Fibroblast of lung (primary cell): ENCODE measurements at regions not wholly inside any gene's neighbourhood (a gene's known extent, or its start where the extent isn't known, plus 50 kb on each side); places are given as distances from the start of the nearest gene placed in this dataset.
A peak's percentile ranks its signal among the peaks of the same experiment; 100 is the strongest.

Source experiments
- DNase-seq, 2 donors: peaks; one replicate each; pipeline versions ENCODE4 v3.0.0 to v3.0.0-alpha.2; 2010; ENCODE audit warnings: low read depth in 2 of 2
- H2AFZ ChIP-seq: 2 replicates; pipeline ENCODE4 v1.5.1; 2012; ENCODE audit warnings: low read length, control low read depth, inconsistent platforms
- H3K27ac ChIP-seq: 2 replicates; pipeline ENCODE4 v1.5.1; 2011; ENCODE audit warnings: low read length, control low read depth; ENCODE audit not compliant: insufficient read depth
- H3K27me3 ChIP-seq: 2 replicates; pipeline ENCODE4 v1.5.1; 2011; ENCODE audit warnings: mild to moderate bottlenecking, low read length; ENCODE audit not compliant: control insufficient read depth, insufficient read depth
- H3K36me3 ChIP-seq: 2 replicates; pipeline ENCODE4 v1.5.1; 2011; ENCODE audit warnings: low read length; ENCODE audit not compliant: control insufficient read depth, insufficient read depth
- H3K4me1 ChIP-seq: 2 replicates; pipeline ENCODE4 v1.5.1; 2011; ENCODE audit warnings: low read length; ENCODE audit not compliant: control insufficient read depth, insufficient read depth; ENCODE audit errors: extremely low read depth
- H3K4me2 ChIP-seq: 2 replicates; pipeline ENCODE4 v1.5.1; 2011; ENCODE audit warnings: low read length, control low read depth; ENCODE audit not compliant: insufficient read depth; ENCODE audit errors: extremely low read depth
- H3K4me3 ChIP-seq, 4 experiments: fragments of 200-600 bp in 1 of 4; sonication (generic) in 1 of 4; replicated peaks in 1 of 4; 2 replicates each; pipeline ENCODE4 v1.5.1; 2011 to 2016; ENCODE audit warnings: low read length in 4 of 4, low read depth in 3 of 4, mild to moderate bottlenecking in 3 of 4, control low read depth in 2 of 4, inconsistent platforms in 1 of 4, mixed read lengths in 1 of 4; ENCODE audit not compliant: insufficient read depth in 1 of 4; ENCODE audit errors: control extremely low read depth in 1 of 4
- H3K79me2 ChIP-seq: 2 replicates; pipeline ENCODE4 v1.5.1; 2012; ENCODE audit warnings: mild to moderate bottlenecking, low read length, inconsistent platforms; ENCODE audit not compliant: control insufficient read depth, insufficient read depth
- H3K9ac ChIP-seq: 2 replicates; pipeline ENCODE4 v1.5.1; 2011; ENCODE audit warnings: mild to moderate bottlenecking, low read length, control low read depth; ENCODE audit not compliant: insufficient read depth
- H3K9me3 ChIP-seq: 2 replicates; pipeline ENCODE4 v1.5.1; 2012; ENCODE audit warnings: low read depth, low read length; ENCODE audit not compliant: control insufficient read depth, insufficient read depth
- H4K20me1 ChIP-seq: 2 replicates; pipeline ENCODE4 v1.5.1; 2011; ENCODE audit warnings: low read length; ENCODE audit not compliant: control insufficient read depth, insufficient read depth; ENCODE audit errors: extremely low read depth
- CTCF ChIP-seq, 2 donors: IDR thresholded peaks in 1 of 2; conservative IDR thresholded peaks in 1 of 2; 1 replicate in 1 of 2; 2 replicates in 1 of 2; pipeline ENCODE4 v1.5.1; 2011 to 2012; ENCODE audit warnings: low read length in 2 of 2, control low read depth in 1 of 2, inconsistent platforms in 1 of 2, low read depth in 1 of 2, mild to moderate bottlenecking in 1 of 2
- EZH2 ChIP-seq: IDR thresholded peaks from 2 replicates; pipeline ENCODE4 v1.5.1; 2012; ENCODE audit warnings: low read length, control low read depth, mild to moderate bottlenecking; ENCODE audit errors: missing control alignments

DNA sequence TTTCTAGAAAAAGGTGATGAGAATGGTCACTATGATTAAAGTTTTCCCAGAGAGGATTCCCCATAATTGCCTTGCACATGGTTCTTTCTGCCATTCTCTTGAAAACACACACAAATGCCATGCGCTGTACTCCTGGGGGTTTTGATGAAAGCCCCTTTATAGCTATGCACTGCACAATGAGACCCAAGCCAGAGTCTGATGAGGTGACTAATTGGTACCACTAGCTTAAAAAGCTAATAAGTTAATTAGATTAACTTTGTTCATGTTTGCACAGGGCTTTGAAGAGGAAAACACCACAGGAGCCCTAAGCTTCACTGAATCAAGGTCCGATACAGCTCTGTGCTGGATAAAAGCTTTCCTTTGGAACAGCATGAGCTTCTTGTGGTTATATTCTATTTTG is 132.2 kb downstream of the NKX6-1 start:
- H3K4me2 ChIP-seq, result no peak overlapping the region
- no peak overlapping the region for H3K4me3 ChIP-seq
- no peaks in the 10 kb centered on the region for H3K36me3 ChIP-seq
- H3K27ac ChIP-seq, result no peak overlapping the region
- DNase-seq, result no peak
- no peaks in the 10 kb centered on the region for H3K79me2 ChIP-seq
- no peaks in the 10 kb centered on the region for H3K27me3 ChIP-seq
- H4K20me1 ChIP-seq, result no peaks in the 10 kb centered on the region
- no peak overlapping the region for H3K9ac ChIP-seq
- no peaks in the 10 kb centered on the region for H3K4me1 ChIP-seq
- TF ChIP-seq CTCF (conservative IDR thresholded peaks at IDR 0.05 in 1 of 2, IDR thresholded peaks at IDR 0.05 in 1 of 2; ENCODE audit: low read depth in 1 of 2, low read length in 2 of 2) (no peak), EZH2 (no peak)
- no peaks in the 10 kb centered on the region for H3K9me3 ChIP-seq
- H2AFZ ChIP-seq, result no peak overlapping the region

- DNase-seq, result peak in 1 of 2 donors; percentile 51
- Histone ChIP-seq H3K27me3 (no peaks in the 10 kb centered on the region), H3K4me1 (no peaks in the 10 kb centered on the region), H3K36me3 (no peaks in the 10 kb centered on the region), H2AFZ (no peak overlapping the region), H4K20me1 (no peaks in the 10 kb centered on the region), H3K27ac (no peak overlapping the region), H3K4me2 (no peak overlapping the region), H3K9ac (no peak overlapping the region), H3K4me3 (no peak overlapping the region), H3K9me3 (no peaks in the 10 kb centered on the region), H3K79me2 (no peaks in the 10 kb centered on the region)
- TF ChIP-seq EZH2, result no peak
- TF ChIP-seq CTCF (conservative IDR thresholded peaks at IDR 0.05 in 1 of 2, IDR thresholded peaks at IDR 0.05 in 1 of 2; ENCODE audit: low read depth in 1 of 2, low read length in 2 of 2), result no peak
These were observed 132.9 kb downstream of the NKX6-1 start for GRCh38 chr4:84366161-84366560.

GRCh38 chr4:84362896-84363655 is 136.0 kb downstream of the NKX6-1 start:
- no peak for DNase-seq
- H3K9me3 ChIP-seq, result no peaks in the 10 kb centered on the region
- no peak overlapping the region for H3K4me2 ChIP-seq
- H3K36me3 ChIP-seq, result no peaks in the 10 kb centered on the region
- no peak overlapping the region for H3K27ac ChIP-seq
- no peaks in the 10 kb centered on the region for H3K79me2 ChIP-seq
- no peak overlapping the region for H3K9ac ChIP-seq
- no peak overlapping the region for H3K4me3 ChIP-seq
- TF ChIP-seq EZH2 (no peak), CTCF (conservative IDR thresholded peaks at IDR 0.05 in 1 of 2, IDR thresholded peaks at IDR 0.05 in 1 of 2; ENCODE audit: low read depth in 1 of 2, low read length in 2 of 2) (no peak)
- H4K20me1 ChIP-seq, result no peaks in the 10 kb centered on the region
- no peaks in the 10 kb centered on the region for H3K27me3 ChIP-seq
- H3K4me1 ChIP-seq, result no peaks in the 10 kb centered on the region
- no peak overlapping the region for H2AFZ ChIP-seq
